Right cardiac atrium (tissue), 5 donors: ENCODE measurements at regions not wholly inside any gene's neighbourhood (a gene's known extent, or its start where the extent isn't known, plus 50 kb on each side); places are given as distances from the start of the nearest gene placed in this dataset.

Experiments used
- ATAC-seq, 2 donors: fragments of 200-7000 bp; cut with Tn5 transposase; one replicate each; pipeline versions ENCODE4 v1.8.0 to v1.9.1; 2020; ENCODE audit warnings: moderate library complexity in 2 of 2, mild to moderate bottlenecking in 1 of 2
- DNase-seq, 3 donors: peaks; one replicate each; pipeline ENCODE4 v3.0.0-alpha.2; 2020
- H3K27ac ChIP-seq: one replicate; pipeline ENCODE4 v1.5.1; 2013; ENCODE audit warnings: mild to moderate bottlenecking, low read length, control low read depth, moderate library complexity
- H3K27me3 ChIP-seq: one replicate; pipeline ENCODE4 v1.6.1; 2013; ENCODE audit not compliant: control insufficient read depth, insufficient read depth
- H3K4me1 ChIP-seq: one replicate; pipeline ENCODE4 v1.6.1; 2013; ENCODE audit warnings: low read length; ENCODE audit not compliant: control insufficient read depth, insufficient read depth
- H3K4me3 ChIP-seq: one replicate; pipeline ENCODE4 v1.5.1; 2013; ENCODE audit warnings: low read length, control low read depth
- H3K9me3 ChIP-seq: one replicate; pipeline ENCODE4 v1.6.1; 2013; ENCODE audit warnings: low read length; ENCODE audit not compliant: control insufficient read depth
- WGBS: extraction: QIAGEN DNeasy Blood & Tissue Kit; methylation state at CpG from one replicate; pipeline ENCODE4 v1.1.7; 2013; 5-methylcytosine and 5-hydroxymethylcytosine counted together
- intact Hi-C, 4 donors: fragments of 100-400 bp; cut with DNase I; formaldehyde crosslinking; loops; one replicate each; pipeline versions ENCODE4 v1.11.0 to v1.14.0; 2022 to 2023
- donor health status: healthy with polysubstance abuse.
- donor health status: DM: no; HTN: yes; CAD: no.
- donor health status: DM: no; HTN: no; CAD: no.
- donor health status: DM: no; HTN: yes; CAD: no; lungs with severe emphysema.
- donor health status: DM: yes; HTN: yes; CAD: no.

GRCh38 chr15:38028869-38029268, 94.4 kb downstream of the TMCO5A start:
- DNase-seq (no peak), ATAC-seq (no peak)
- intact Hi-C loops, result no loop called here
- H3K27ac ChIP-seq, result no peak overlapping the region
- WGBS, result 64% methylated on average over 2 of the region's 2 CpGs
- no peaks in the 10 kb centered on the region for H3K4me1 ChIP-seq
- H3K9me3 ChIP-seq, result peaks cover 2% of the 10 kb centered on the region
- H3K27me3 ChIP-seq, result no peaks in the 10 kb centered on the region
- H3K4me3 ChIP-seq, result no peak overlapping the region

GRCh38 chr15:38029736-38030135, 95.3 kb downstream of the TMCO5A start:
- DNase-seq (no peak), ATAC-seq (no peak)
- Histone ChIP-seq H3K4me1 (no peaks in the 10 kb centered on the region), H3K27me3 (no peaks in the 10 kb centered on the region), H3K9me3 (no peaks in the 10 kb centered on the region), H3K27ac (no peak overlapping the region), H3K4me3 (no peak overlapping the region)
- intact Hi-C loops, result no loop called here
- 47% methylated on average over 3 of the region's 3 CpGs for WGBS

GRCh38 chr15:38030609-38031008, 96.2 kb downstream of the TMCO5A start:
- WGBS, result 91% methylated on average over 4 of the region's 4 CpGs

GRCh38 chr15:38035701-38036100, 101.3 kb downstream of the TMCO5A start:
- intact Hi-C loops, result no loop called here

More at GRCh38 chr15:38030609-38031008, 96.2 kb downstream of the TMCO5A start:
- DNase-seq (no peak), ATAC-seq (no peak)
- no peaks in the 10 kb centered on the region for H3K9me3 ChIP-seq
- H3K27me3 ChIP-seq, result no peaks in the 10 kb centered on the region
- no peaks in the 10 kb centered on the region for H3K4me1 ChIP-seq
- intact Hi-C loops, result no loop called here
- no peak overlapping the region for H3K4me3 ChIP-seq
- H3K27ac ChIP-seq, result no peak overlapping the region

GRCh38 chr15:38036790-38037338, 102.4 kb downstream of the TMCO5A start:
- ATAC-seq (no peak), DNase-seq (no peak)
- no peak overlapping the region for H3K27ac ChIP-seq
- H3K4me3 ChIP-seq, result no peak overlapping the region
- whole genome bisulfite sequencing, result 73% methylated on average over 3 of the region's 3 CpGs
- intact Hi-C loops, result no loop called here
- H3K27me3 ChIP-seq, result no peaks in the 10 kb centered on the region
- H3K4me1 ChIP-seq, result no peaks in the 10 kb centered on the region
- H3K9me3 ChIP-seq, result no peaks in the 10 kb centered on the region

More at GRCh38 chr15:38035701-38036100, 101.3 kb downstream of the TMCO5A start:
- Histone ChIP-seq H3K27me3 (no peaks in the 10 kb centered on the region), H3K4me1 (no peaks in the 10 kb centered on the region), H3K27ac (no peak overlapping the region), H3K9me3 (no peaks in the 10 kb centered on the region), H3K4me3 (no peak overlapping the region)
- DNase-seq (no peak), ATAC-seq (no peak)
- 89% methylated on average over 2 of the region's 2 CpGs for WGBS

GRCh38 chr15:38038659-38039442, 104.4 kb downstream of the TMCO5A start:
- Histone ChIP-seq H3K4me1 (peaks cover 4% of the 10 kb centered on the region), H3K27ac (no peak overlapping the region), H3K4me3 (no peak overlapping the region), H3K9me3 (no peaks in the 10 kb centered on the region), H3K27me3 (no peaks in the 10 kb centered on the region)
- WGBS, result 81% methylated on average over 4 of the region's 4 CpGs
- DNase-seq (no peak), ATAC-seq (no peak)
- intact Hi-C loops, result no loop called here

GRCh38 chr15:38040615-38041014, 106.2 kb downstream of the TMCO5A start:
- 98% methylated on average over 2 of the region's 2 CpGs for WGBS
- intact Hi-C loops, result no loop called here
- ATAC-seq, result no peak
- Histone ChIP-seq H3K4me1 (peaks cover 4% of the 10 kb centered on the region), H3K4me3 (no peak overlapping the region), H3K9me3 (no peaks in the 10 kb centered on the region), H3K27ac (no peak overlapping the region), H3K27me3 (no peaks in the 10 kb centered on the region)
- DNase-seq, result no peak

- no peak overlapping the region for H3K27ac ChIP-seq
- ATAC-seq (no peak), DNase-seq (no peak)
- intact Hi-C loops, result no loop called here
- H3K9me3 ChIP-seq, result no peaks in the 10 kb centered on the region
- H3K4me1 ChIP-seq, result peaks cover 4% of the 10 kb centered on the region
- H3K27me3 ChIP-seq, result no peaks in the 10 kb centered on the region
- 38% methylated on average over 2 of the region's 2 CpGs for WGBS
- no peak overlapping the region for H3K4me3 ChIP-seq
Observed at GRCh38 chr15:38041576-38041975, 107.1 kb downstream of the TMCO5A start.

GRCh38 chr15:38042211-38042610, 107.8 kb downstream of the TMCO5A start:
- ATAC-seq (no peak), DNase-seq (no peak)
- Histone ChIP-seq H3K27me3 (no peaks in the 10 kb centered on the region), H3K9me3 (no peaks in the 10 kb centered on the region), H3K4me3 (no peak overlapping the region), H3K4me1 (peaks cover 4% of the 10 kb centered on the region), H3K27ac (no peak overlapping the region)
- 76% methylated on average over 1 of the region's 1 CpG for WGBS
- intact Hi-C loops, result no loop called here

GRCh38 chr15:38042707-38043445, 108.4 kb downstream of the TMCO5A start:
- 48% methylated on average over 9 of the region's 9 CpGs for WGBS
- Histone ChIP-seq H3K9me3 (no peaks in the 10 kb centered on the region), H3K4me3 (no peak overlapping the region), H3K27ac (peak overlapping the region; percentile 10), H3K27me3 (no peaks in the 10 kb centered on the region), H3K4me1 (peaks cover 4% of the 10 kb centered on the region)
- intact Hi-C loops, result no loop called here
- peak; percentile 40 to 70 for ATAC-seq
- peak in 2 of 3 donors; percentile 52 to 56 for DNase-seq
